UCSD-AML1 (cell line): ENCODE measurements at regions not wholly inside any gene's neighbourhood (a gene's known extent, or its start where the extent isn't known, plus 50 kb on each side); places are given as distances from the start of the nearest gene placed in this dataset.

Experiments
- DNase-seq: peaks from one replicate; lab custom pipeline; 2025; ENCODE audit not compliant: unreplicated experiment; lab: John Stamatoyannopoulos, UW

DNA sequence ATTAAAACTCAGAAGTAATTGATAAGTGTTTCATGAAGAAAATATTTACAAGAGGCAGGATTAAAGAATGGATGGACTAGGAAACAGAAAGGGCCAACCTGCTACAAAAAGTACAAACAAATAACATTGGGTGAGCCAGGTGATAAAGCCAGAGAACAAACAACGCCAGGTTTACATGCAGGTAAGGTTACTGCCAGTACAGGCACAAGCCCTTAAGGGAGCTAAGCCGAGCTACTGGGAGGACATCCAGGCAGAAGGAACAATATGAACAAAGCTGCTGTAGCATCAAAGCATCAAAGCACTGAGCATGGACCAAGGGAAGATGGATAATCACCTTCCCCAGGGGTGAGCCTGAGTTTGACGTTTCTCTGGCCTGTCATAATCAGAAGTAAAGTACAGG is 380.7 kb downstream of the SEC16B start:
- DNase-seq, result no peak

- DNase-seq, result no peak
Measured at GRCh38 chr1:177586429-177586828, 383.4 kb downstream of the SEC16B start.

DNA sequence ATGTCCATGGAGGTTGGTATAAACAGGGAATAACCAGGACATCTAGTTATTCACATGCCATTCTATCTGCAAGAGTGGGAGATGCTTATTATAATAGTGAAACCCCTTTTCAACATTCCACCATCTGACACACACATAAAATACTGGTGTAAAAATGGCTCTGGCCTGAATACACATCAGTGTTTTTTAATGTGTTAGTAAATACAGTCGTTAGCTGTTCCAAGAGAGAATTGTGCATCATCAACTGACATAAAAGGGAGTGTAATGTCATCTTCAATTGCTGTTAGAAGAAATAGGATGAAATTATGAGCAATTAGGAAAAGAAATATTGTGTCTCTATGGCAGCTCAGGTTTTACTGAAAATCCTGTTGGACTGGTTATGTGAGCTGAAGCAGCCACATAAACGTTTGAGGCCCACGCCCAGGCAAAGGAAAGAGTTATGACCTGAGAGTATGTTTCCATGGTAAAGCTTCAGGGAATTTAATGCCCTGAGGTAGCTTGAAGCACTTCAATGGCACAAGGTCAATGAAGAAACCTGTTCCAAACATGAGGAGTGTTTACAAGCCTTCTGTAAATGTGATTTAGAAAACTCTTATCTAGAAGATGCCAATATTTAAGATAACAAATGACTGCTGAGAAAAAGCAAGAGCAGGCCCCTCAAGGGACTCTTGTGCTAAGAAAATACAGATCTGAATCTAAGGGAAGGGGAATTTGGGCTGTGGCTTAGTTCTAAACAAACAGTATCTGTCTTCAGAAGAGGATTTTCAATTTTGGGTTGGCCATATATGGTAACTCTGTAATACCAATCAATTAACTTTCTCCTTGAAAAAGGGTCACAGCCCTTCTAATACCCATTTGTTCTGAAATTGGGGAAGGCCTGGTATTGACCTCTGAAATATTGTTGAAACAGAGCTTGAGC is 384.3 kb downstream of the SEC16B start:
- DNase-seq, result no peak

GRCh38 chr1:177573901-177574300 is 396.0 kb downstream of the SEC16B start:
- DNase-seq, result no peak

DNA sequence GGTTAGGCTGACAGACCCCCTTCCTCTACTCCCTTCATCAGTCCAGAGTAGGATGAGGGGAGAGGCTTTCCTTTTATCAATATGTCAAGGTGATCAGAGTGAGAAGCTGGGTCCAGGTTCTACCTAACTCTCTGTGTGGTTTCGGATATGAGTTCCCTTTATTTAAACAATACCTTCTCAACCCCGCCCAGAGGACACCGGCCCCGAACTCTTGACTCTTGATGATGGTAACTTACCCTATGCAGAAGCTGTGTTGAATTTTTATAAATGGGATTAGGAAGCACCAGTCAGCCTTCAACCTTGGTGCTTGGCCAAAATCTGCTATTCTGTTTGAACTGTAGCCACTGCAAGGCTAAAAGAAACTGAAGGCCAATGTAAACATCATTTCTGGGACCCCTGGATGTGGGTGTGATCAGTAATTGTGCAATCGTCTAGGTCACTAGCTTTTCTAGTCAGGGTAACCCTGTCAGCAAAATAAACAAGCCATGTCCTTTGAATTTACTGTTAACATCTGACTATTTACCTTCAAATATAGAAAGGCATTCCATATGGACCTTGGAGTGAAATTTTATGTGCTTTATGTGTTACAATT is 398.3 kb downstream of the SEC16B start:
- no peak for DNase-seq

DNA sequence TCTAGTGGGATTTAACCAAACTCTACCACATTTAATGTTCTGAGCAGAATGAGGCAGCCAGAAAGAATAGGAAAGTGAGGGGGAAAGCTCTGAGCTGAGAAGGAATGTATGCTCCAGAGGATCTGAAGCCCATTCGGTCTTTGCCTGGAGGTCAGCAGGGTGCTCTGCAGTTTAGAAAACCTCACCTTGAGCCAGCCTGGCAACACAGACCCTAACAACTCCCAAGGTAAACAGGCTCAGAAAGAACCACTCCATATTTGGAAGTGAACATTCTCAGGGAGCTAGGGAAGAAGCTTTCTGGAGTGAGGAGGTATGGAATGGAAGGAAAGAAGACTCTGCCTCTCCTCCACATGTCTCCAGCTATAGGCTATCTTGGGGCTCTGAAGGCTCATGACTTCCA is 398.8 kb downstream of the SEC16B start:
- no peak for DNase-seq

- DNase-seq, result no peak
Measured at GRCh38 chr1:177569476-177569875, 398.7 kb downstream of the BRINP2 start.

- no peak for DNase-seq
Measured at GRCh38 chr1:177568622-177569021, 397.9 kb downstream of the BRINP2 start.

DNA sequence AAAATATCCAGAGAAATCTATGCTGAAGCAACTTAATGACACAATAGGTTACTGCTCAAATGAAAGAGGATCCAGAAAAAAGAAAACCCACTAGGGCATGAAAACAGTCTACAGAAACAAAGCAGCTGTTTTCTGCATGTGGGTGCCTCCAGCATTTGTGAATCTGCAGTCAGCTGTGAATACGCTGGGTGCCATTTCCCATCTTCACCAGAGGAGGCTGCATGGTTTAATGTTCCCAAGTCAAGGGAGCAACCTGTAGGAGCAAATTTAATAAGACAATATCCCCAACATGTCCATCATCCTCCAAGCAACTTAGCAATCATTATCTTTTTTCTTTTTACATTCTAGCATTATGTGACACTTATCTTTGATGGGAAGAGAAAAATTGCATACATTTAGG is 396.6 kb downstream of the BRINP2 start:
- DNase-seq, result no peak

- no peak for DNase-seq
Measured at GRCh38 chr1:177566495-177566894, 395.7 kb downstream of the BRINP2 start.

GRCh38 chr1:177561436-177561835 is 390.7 kb downstream of the BRINP2 start:
- DNase-seq, result no peak

DNA sequence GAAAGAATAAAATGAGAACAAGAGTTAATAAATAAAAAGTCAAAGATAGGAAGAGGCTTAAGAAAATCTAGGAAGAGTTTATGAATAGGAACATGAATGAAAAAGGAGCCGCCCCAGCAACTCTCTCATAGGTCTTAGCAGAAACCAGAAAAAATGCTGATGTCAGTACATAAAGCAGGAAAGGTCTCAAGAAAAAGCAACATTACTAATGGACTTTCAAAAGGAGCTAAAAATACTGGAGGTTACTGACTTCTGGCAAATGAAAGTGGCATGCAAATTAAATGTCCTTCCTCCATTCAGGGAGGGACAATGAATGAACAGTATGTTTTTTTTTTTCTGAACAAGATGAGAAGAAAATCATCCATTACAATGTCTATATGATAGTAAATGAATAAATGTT is 387.6 kb downstream of the BRINP2 start:
- DNase-seq, result no peak

- no peak for DNase-seq
Measured at GRCh38 chr1:177556163-177556562, 385.4 kb downstream of the BRINP2 start.

DNA sequence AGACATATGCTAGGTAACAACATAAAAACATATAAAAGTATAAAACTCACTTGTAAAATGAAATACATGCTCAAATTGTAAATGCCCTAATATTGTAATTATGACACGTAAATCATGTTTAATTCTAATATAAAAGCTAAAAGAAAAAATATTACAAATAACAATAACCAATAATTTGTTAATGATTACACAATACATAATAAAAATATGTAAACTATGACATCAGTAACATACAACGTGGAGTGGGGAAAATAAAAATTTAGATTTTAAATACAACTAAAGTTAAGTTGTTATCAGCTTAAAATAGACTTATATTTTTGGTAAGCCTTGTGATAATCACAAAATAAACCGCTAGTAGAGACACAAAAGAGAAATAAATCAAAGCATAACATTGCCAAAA is 376.4 kb downstream of the BRINP2 start:
- DNase-seq, result no peak

GRCh38 chr1:177546346-177546745 is 375.6 kb downstream of the BRINP2 start:
- DNase-seq, result no peak

- no peak for DNase-seq
Measured at GRCh38 chr1:177526201-177526600, 355.4 kb downstream of the BRINP2 start.

DNA sequence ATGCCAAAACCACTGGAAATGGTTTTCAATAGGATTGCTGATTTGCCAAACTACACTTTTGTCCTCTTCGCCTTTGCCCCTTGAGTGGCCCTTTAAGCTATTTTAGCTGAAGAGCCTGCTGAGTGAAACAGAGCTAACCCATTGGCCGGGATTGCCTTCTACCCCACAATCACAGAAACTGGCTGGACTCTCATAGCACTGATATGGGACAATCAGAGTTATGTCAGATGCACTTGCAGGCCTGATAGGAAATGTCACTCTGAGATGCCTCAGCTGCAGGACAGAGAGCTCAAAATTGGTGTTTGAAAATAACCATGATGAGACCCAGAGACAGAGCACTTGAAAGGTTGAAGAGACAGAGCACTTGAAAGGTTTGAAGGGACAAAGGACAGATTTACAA is 354.4 kb downstream of the BRINP2 start:
- no peak for DNase-seq

- no peak for DNase-seq
Measured at GRCh38 chr1:177517546-177517945, 346.8 kb downstream of the BRINP2 start.

DNA sequence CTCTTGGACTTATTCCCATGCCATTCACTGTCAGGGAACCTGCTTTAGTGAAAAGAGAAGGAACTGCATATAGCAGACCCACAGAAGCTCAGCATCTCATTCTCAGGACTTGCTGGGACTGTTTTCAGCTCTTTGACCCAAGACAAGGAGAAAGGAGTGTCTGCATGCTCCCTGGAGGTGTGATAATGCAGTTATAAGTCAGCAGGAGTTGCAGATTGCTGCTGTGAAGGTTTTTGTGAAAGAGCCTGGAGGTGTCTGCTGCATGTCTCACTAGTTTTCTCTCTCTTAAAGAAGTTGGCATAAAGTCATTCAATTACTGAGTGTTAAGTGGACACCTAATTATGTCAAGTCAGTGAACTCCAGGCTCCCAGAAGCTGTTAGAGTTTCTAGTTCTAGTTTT is 343.4 kb downstream of the BRINP2 start:
- no peak for DNase-seq

- no peak for DNase-seq
Measured at GRCh38 chr1:177511036-177511435, 340.3 kb downstream of the BRINP2 start.

DNA sequence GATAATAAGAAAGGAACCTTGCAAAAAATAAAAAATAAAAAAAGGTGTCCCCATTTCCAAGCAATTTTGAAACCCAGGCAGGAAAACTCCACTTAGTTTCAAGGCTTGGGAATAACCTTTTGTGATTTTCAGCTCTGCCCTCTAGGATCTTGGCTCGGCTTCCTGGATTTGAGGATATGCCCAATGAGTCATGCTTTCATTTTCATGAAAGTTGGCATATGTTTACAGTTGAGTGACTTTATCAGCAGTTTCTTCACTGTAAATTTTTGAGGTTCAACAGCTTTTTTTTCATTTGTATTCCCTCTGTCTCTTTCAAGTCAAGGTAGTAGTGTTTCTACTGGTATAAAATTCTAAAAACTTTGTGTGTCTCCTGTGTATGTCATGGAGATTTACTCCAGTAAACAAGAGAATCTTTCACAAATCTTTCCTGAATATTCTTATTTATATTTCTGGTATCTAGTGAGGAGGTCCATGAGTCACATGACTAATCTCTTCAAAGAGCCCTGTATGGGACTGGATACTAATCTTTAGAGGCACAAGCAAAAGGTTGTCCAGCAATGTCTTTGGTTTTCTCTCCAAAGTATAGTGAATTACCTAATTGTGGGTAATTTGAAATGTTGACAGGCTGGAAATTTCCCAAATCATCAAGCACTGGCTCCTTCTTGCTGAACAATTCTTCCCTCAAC is 335.3 kb downstream of the BRINP2 start:
- DNase-seq, result no peak

GRCh38 chr1:177495878-177496277 is 325.1 kb downstream of the BRINP2 start:
- no peak for DNase-seq
